ENCODE measurements at regions not wholly inside any gene's neighbourhood (a gene's known extent, or its start where the extent isn't known, plus 50 kb on each side); places are given as distances from the start of the nearest gene placed in this dataset.

- BruUV-seq (replicated peaks) = no TSS peak
- Histone ChIP-seq H4K20me1 (replicated peaks; ENCODE audit: control insufficient read depth, extremely low read depth, insufficient read depth, low read length) (no peaks in the 10 kb centered on the region), H3K9me3 (replicated peaks; ENCODE audit: control insufficient read depth, insufficient read depth, low read length) (no peaks in the 10 kb centered on the region), H3K27me3 (ENCODE audit: control insufficient read depth in 2 of 2, insufficient read depth in 2 of 2, low read length in 2 of 2) (no peaks in the 10 kb centered on the region), H3K9me1 (replicated peaks; ENCODE audit: control insufficient read depth, extremely low read depth, insufficient read depth, low read length) (no peaks in the 10 kb centered on the region), H3K79me2 (ENCODE audit: control insufficient read depth, insufficient read depth, low read length) (no peaks in the 10 kb centered on the region), H2AFZ (ENCODE audit: low read depth, low read length) (no peak overlapping the region), H3K4me1 (ENCODE audit: control insufficient read depth, extremely low read depth, insufficient read depth, low read length) (no peaks in the 10 kb centered on the region), H3K27ac (ENCODE audit: insufficient read depth, low read depth, low read length) (no peak overlapping the region), H3K4me2 (ENCODE audit: insufficient read depth, low read length) (no peak overlapping the region), H3K4me3 (replicated peaks in 1 of 3; ENCODE audit: insufficient read depth in 1 of 3, low read depth in 1 of 3, low read length in 3 of 3) (no peak overlapping the region), H3K9ac (replicated peaks; ENCODE audit: extremely low read depth, insufficient read depth, low read length) (no peak overlapping the region), H3K36me3 (ENCODE audit: control insufficient read depth in 2 of 2, extremely low read depth in 1 of 2, insufficient read depth in 2 of 2, low read length in 2 of 2) (no peaks in the 10 kb centered on the region)
- TF ChIP-seq JUN (IDR thresholded peaks at IDR 0.05; ENCODE audit: borderline replicate concordance, insufficient read depth, insufficient read length, low read depth) (no peak), POLR2AphosphoS5 (IDR thresholded peaks at IDR 0.05; ENCODE audit: insufficient read depth, low read depth, low read length) (no peak), GATA2 (IDR thresholded peaks at IDR 0.05; ENCODE audit: insufficient read depth, insufficient read length, low read depth, low read length) (no peak)
- no peak for FAIRE-seq
- ChIA-PET CTCF (interaction anchor here (0.5 to 3.7 kb wide), 2 partner anchors 11 to 80 kb away, joined by 3 to 21 read pairs; no protein-coding TSS in a partner anchor), POLR2A (no interaction called here)
- dilution Hi-C loops (cut with MboI; ENCODE audit: extremely low pct_ligation_motif_present, low sequenced_read_pairs) (no loop called here), intact Hi-C loops (cut with micrococcal nuclease) (no loop called here)
- DNase-seq (ENCODE audit: low read depth, low spot score) = no peak
These were observed 66.7 kb upstream of the NOCT start for GRCh38 chr4:138948918-138949317.

- intact Hi-C loops (cut with micrococcal nuclease) (no loop called here), dilution Hi-C loops (cut with MboI; ENCODE audit: extremely low pct_ligation_motif_present, low sequenced_read_pairs) (no loop called here)
- no peak overlapping the region for H2AFZ ChIP-seq (ENCODE audit: low read depth, low read length)
- no peaks in the 10 kb centered on the region for H4K20me1 ChIP-seq (replicated peaks; ENCODE audit: control insufficient read depth, extremely low read depth, insufficient read depth, low read length)
- FAIRE-seq (no peak), DNase-seq (ENCODE audit: low read depth, low spot score) (no peak)
- no peaks in the 10 kb centered on the region for H3K79me2 ChIP-seq (ENCODE audit: control insufficient read depth, insufficient read depth, low read length)
- no peaks in the 10 kb centered on the region for H3K27me3 ChIP-seq (ENCODE audit: control insufficient read depth in 2 of 2, insufficient read depth in 2 of 2, low read length in 2 of 2)
- H3K4me1 ChIP-seq (ENCODE audit: control insufficient read depth, extremely low read depth, insufficient read depth, low read length) = no peaks in the 10 kb centered on the region
- BruUV-seq (replicated peaks) = no TSS peak
- no peaks in the 10 kb centered on the region for H3K9me1 ChIP-seq (replicated peaks; ENCODE audit: control insufficient read depth, extremely low read depth, insufficient read depth, low read length)
- CTCF ChIA-PET = interaction anchor here (3.7 kb wide), 1 partner anchor 8 kb away, joined by 21 read pairs; no protein-coding TSS in a partner anchor
- H3K4me2 ChIP-seq (ENCODE audit: insufficient read depth, low read length) = no peak overlapping the region
- no peak overlapping the region for H3K4me3 ChIP-seq (replicated peaks in 1 of 3; ENCODE audit: insufficient read depth in 1 of 3, low read depth in 1 of 3, low read length in 3 of 3)
- H3K9me3 ChIP-seq (replicated peaks; ENCODE audit: control insufficient read depth, insufficient read depth, low read length) = no peaks in the 10 kb centered on the region
- no peak overlapping the region for H3K9ac ChIP-seq (replicated peaks; ENCODE audit: extremely low read depth, insufficient read depth, low read length)
- POLR2A ChIA-PET = no interaction called here
- no peak overlapping the region for H3K27ac ChIP-seq (ENCODE audit: insufficient read depth, low read depth, low read length)
- TF ChIP-seq POLR2A (IDR thresholded peaks at IDR 0.05; ENCODE audit: low read depth, low read length) (no peak), EZH2 (IDR thresholded peaks at IDR 0.05; ENCODE audit: borderline replicate concordance, low read depth, low read length, severe bottlenecking) (no peak), MYC (IDR thresholded peaks at IDR 0.05; ENCODE audit: low read depth, low read length) (no peak), FOS (IDR thresholded peaks at IDR 0.05; ENCODE audit: borderline replicate concordance, insufficient read depth, low read length) (no peak), GATA2 (IDR thresholded peaks at IDR 0.05; ENCODE audit: insufficient read depth, insufficient read length, low read depth, low read length) (no peak), MAX (IDR thresholded peaks at IDR 0.05; ENCODE audit: insufficient read depth, insufficient read length) (no peak)
- TF ChIP-seq, protein P1, sequence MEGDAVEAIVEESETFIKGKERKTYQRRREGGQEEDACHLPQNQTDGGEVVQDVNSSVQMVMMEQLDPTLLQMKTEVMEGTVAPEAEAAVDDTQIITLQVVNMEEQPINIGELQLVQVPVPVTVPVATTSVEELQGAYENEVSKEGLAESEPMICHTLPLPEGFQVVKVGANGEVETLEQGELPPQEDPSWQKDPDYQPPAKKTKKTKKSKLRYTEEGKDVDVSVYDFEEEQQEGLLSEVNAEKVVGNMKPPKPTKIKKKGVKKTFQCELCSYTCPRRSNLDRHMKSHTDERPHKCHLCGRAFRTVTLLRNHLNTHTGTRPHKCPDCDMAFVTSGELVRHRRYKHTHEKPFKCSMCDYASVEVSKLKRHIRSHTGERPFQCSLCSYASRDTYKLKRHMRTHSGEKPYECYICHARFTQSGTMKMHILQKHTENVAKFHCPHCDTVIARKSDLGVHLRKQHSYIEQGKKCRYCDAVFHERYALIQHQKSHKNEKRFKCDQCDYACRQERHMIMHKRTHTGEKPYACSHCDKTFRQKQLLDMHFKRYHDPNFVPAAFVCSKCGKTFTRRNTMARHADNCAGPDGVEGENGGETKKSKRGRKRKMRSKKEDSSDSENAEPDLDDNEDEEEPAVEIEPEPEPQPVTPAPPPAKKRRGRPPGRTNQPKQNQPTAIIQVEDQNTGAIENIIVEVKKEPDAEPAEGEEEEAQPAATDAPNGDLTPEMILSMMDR (IDR thresholded peaks at IDR 0.05; ENCODE audit: extremely low read depth in 1 of 2, insufficient read depth in 1 of 2, low read depth in 1 of 2, low read length in 2 of 2) = no peak
- no peaks in the 10 kb centered on the region for H3K36me3 ChIP-seq (ENCODE audit: control insufficient read depth in 2 of 2, extremely low read depth in 1 of 2, insufficient read depth in 2 of 2, low read length in 2 of 2)
These were observed 69.3 kb upstream of the NOCT start for GRCh38 chr4:138946306-138946705.
